ENCODE measurements at regions not wholly inside any gene's neighbourhood (a gene's known extent, or its start where the extent isn't known, plus 50 kb on each side); places are given as distances from the start of the nearest gene placed in this dataset.

DNA sequence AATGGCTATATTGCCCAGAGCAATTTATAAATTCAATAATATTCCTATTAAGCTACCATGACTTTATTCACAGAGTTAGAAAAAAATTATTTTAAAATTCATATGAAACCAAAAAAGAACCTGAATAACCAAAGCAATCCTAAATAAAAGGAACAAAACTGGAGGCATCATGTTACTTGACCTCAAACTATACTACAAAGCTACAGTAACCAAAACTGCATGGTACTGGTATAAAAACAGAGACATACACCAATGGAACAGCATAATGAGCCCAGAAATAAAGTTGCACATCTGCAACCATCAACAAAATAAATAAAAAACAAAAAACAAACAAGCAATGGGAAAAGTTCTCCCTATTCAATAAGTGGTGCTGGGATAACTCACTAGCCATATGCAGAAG, 203.2 kb downstream of the RGS9 start:
- TF ChIP-seq, protein P1, sequence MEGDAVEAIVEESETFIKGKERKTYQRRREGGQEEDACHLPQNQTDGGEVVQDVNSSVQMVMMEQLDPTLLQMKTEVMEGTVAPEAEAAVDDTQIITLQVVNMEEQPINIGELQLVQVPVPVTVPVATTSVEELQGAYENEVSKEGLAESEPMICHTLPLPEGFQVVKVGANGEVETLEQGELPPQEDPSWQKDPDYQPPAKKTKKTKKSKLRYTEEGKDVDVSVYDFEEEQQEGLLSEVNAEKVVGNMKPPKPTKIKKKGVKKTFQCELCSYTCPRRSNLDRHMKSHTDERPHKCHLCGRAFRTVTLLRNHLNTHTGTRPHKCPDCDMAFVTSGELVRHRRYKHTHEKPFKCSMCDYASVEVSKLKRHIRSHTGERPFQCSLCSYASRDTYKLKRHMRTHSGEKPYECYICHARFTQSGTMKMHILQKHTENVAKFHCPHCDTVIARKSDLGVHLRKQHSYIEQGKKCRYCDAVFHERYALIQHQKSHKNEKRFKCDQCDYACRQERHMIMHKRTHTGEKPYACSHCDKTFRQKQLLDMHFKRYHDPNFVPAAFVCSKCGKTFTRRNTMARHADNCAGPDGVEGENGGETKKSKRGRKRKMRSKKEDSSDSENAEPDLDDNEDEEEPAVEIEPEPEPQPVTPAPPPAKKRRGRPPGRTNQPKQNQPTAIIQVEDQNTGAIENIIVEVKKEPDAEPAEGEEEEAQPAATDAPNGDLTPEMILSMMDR (IDR thresholded peaks at IDR 0.05): no peak
- no peak for TF ChIP-seq EZH2 (IDR thresholded peaks at IDR 0.05; ENCODE audit: borderline replicate concordance, insufficient read depth, low read depth, low read length, poor library complexity, severe bottlenecking)
